HepG2 (cell line): ENCODE measurements at regions not wholly inside any gene's neighbourhood (a gene's known extent, or its start where the extent isn't known, plus 50 kb on each side); places are given as distances from the start of the nearest gene placed in this dataset.

Experiments used
- ATAC-seq: fragments of 200-7000 bp; cut with Tn5 transposase; 3 replicates; pipeline ENCODE4 v1.9.1; 2020; ENCODE audit warnings: mild to moderate bottlenecking, moderate library complexity
- BruUV-seq: library from RNA; stranded (reverse); fragments of 400-500 nt; replicated peaks from 2 replicates; lab custom pipeline; 2021; lab: Mats Ljungman, UMichigan
- CTCF ChIA-PET: fragments of 300-600 bp; formaldehyde crosslinking; extraction: SDS; loops from one replicate; lab custom pipeline; 2021; ENCODE audit warnings: low total read pairs, inconsistent platforms, low intra/inter-chr PET ratio; lab: Yijun Ruan, JAX
- POLR2A ChIA-PET: fragments of 350-600 bp; sonication (Branson Sonifier 250); formaldehyde crosslinking; loops from one replicate; lab custom pipeline; 2020; ENCODE audit warnings: antibody characterized with exemption, inconsistent platforms; lab: Yijun Ruan, JAX
- DNase-seq: peaks from one replicate; pipeline ENCODE4 v3.0.0-alpha.2; 2015; ENCODE audit warnings: low spot score
- FAIRE-seq: peaks from 3 replicates; lab custom pipeline; 2011; peaks lifted over from hg19 to GRCh38; lab: Jason Lieb, UNC
- H2AFZ ChIP-seq: one replicate; pipeline ENCODE4 v1.6.1; 2011; ENCODE audit warnings: low read length, inconsistent platforms
- H3K27ac ChIP-seq: fragments of 300-600 bp; 3 replicates; pipeline ENCODE4 v1.8.0; 2011; ENCODE audit warnings: mixed run types, mild to moderate bottlenecking, mixed read lengths, low read length, inconsistent platforms; ENCODE audit not compliant: insufficient read depth; ENCODE audit errors: extremely low read length
- H3K27me3 ChIP-seq, 2 experiments: fragments of 200-600 bp in 1 of 2; 2 replicates in 1 of 2; 3 replicates in 1 of 2; pipeline versions ENCODE4 v1.6.0 to v1.8.0; 2011; ENCODE audit warnings: low read length in 2 of 2, mild to moderate bottlenecking in 2 of 2, moderate library complexity in 2 of 2, inconsistent platforms in 1 of 2; ENCODE audit not compliant: insufficient read depth in 2 of 2, control insufficient read depth in 1 of 2
- H3K36me3 ChIP-seq, 2 experiments: fragments of 200-600 bp in 1 of 2; replicated peaks in 1 of 2; 2 replicates in 1 of 2; 3 replicates in 1 of 2; pipeline versions ENCODE4 v1.5.1 to v1.8.0; 2011; ENCODE audit warnings: low read length in 2 of 2, inconsistent platforms in 1 of 2; ENCODE audit not compliant: insufficient read depth in 2 of 2, control insufficient read depth in 1 of 2
- H3K4me1 ChIP-seq: 2 replicates; pipeline ENCODE4 v1.5.1; 2012; ENCODE audit warnings: low read length, inconsistent platforms; ENCODE audit not compliant: insufficient read depth
- H3K4me2 ChIP-seq: 2 replicates; pipeline ENCODE4 v1.6.0; 2011; ENCODE audit warnings: low read depth, low read length, inconsistent platforms
- H3K4me3 ChIP-seq, 3 experiments: fragments of 200-600 bp in 1 of 3; sonication (generic), shearing (Covaris generic) in 1 of 3; replicated peaks in 1 of 3; 2 replicates each; pipeline ENCODE4 v1.5.1; 2011 to 2016; ENCODE audit warnings: low read length in 3 of 3, inconsistent platforms in 2 of 3, low read depth in 2 of 3, mild to moderate bottlenecking in 2 of 3, control low read depth in 1 of 3, mixed read lengths in 1 of 3; ENCODE audit not compliant: insufficient read depth in 1 of 3
- H3K79me2 ChIP-seq: one replicate; pipeline ENCODE4 v1.6.1; 2011; ENCODE audit warnings: low read length, inconsistent platforms; ENCODE audit not compliant: insufficient read depth
- H3K9ac ChIP-seq: 2 replicates; pipeline ENCODE4 v1.6.0; 2011; ENCODE audit warnings: mild to moderate bottlenecking, low read depth, low read length, inconsistent platforms; ENCODE audit not compliant: insufficient read depth
- H3K9me3 ChIP-seq: 2 replicates; pipeline ENCODE4 v1.5.1; 2012; ENCODE audit warnings: mild to moderate bottlenecking, low read length
- H4K20me1 ChIP-seq: 2 replicates; pipeline ENCODE4 v1.6.0; 2011; ENCODE audit warnings: inconsistent platforms, mild to moderate bottlenecking, low read length, moderate library complexity; ENCODE audit not compliant: insufficient read depth
- ARNT2 ChIP-seq: sonication (generic); formaldehyde crosslinking; IDR thresholded peaks from 2 replicates; pipeline ENCODE4 v1.8.0; 2022; ENCODE audit warnings: mild to moderate bottlenecking, low read depth, missing genetic modification reagents, moderate library complexity
- ASH2L ChIP-seq: fragments of 300-600, 200-600 bp; sonication (generic); IDR thresholded peaks from 2 replicates; pipeline ENCODE4 v1.7.0; 2017; ENCODE audit warnings: low read depth, mild to moderate bottlenecking, moderate library complexity, mixed read lengths, low read length; ENCODE audit not compliant: insufficient read length
- CTCF ChIP-seq: sonication (generic); formaldehyde crosslinking; IDR thresholded peaks from 2 replicates; pipeline ENCODE4 v1.5.0; 2020; ENCODE audit warnings: mild to moderate bottlenecking, missing genetic modification reagents, moderate library complexity
- EEA1 ChIP-seq: sonication (generic); formaldehyde crosslinking; IDR thresholded peaks from 2 replicates; pipeline ENCODE4 v1.5.1; 2020; ENCODE audit warnings: mild to moderate bottlenecking, missing genetic modification reagents, borderline replicate concordance
- ERF ChIP-seq: IDR thresholded peaks from 2 replicates; pipeline ENCODE4 v1.6.1; 2018; ENCODE audit warnings: missing biosample characterization, missing genetic modification reagents
- HNRNPH1 ChIP-seq: fragments of 200-400 bp; formaldehyde crosslinking; optimal IDR thresholded peaks from 2 replicates; pipeline ENCODE3; 2017; ENCODE audit warnings: mild to moderate bottlenecking, low read depth, low read length
- MBD4 ChIP-seq: IDR thresholded peaks from 2 replicates; pipeline ENCODE4 v1.6.1; 2012; ENCODE audit warnings: low read length, inconsistent platforms, borderline replicate concordance
- STAG1 ChIP-seq: sonication (generic); formaldehyde crosslinking; IDR thresholded peaks from 2 replicates; pipeline ENCODE4 v1.4.0; 2020; ENCODE audit warnings: missing genetic modification reagents
- TEAD2 ChIP-seq: sonication (generic); formaldehyde crosslinking; IDR thresholded peaks from 2 replicates; pipeline ENCODE4 v1.9.0; 2021; ENCODE audit warnings: missing genetic modification reagents
- ZNF629 ChIP-seq: sonication (generic); formaldehyde crosslinking; conservative IDR thresholded peaks from 2 replicates; pipeline ENCODE4 v1.5.0; 2020; ENCODE audit warnings: missing genetic modification reagents
- ZSCAN31 ChIP-seq: sonication (generic); formaldehyde crosslinking; IDR thresholded peaks from 2 replicates; pipeline ENCODE4 v1.5.0; 2020; ENCODE audit warnings: low read depth, mild to moderate bottlenecking, missing genetic modification reagents
- WGBS: methylation state at CpG from one replicate; pipeline ENCODE4 v1.1.6; 2017; ENCODE audit warnings: low lambda C conversion rate; 5-methylcytosine and 5-hydroxymethylcytosine counted together
- in situ Hi-C: cut with HindIII; loops from 2 replicates; pipeline ENCODE4 v1.10.0; 2017; ENCODE audit warnings: low pct_unique_long_range_greater_than_20kb; ENCODE audit not compliant: extremely low pct_ligation_motif_present
- intact Hi-C: fragments of 100-400 bp; cut with micrococcal nuclease; formaldehyde crosslinking; loops from one replicate; pipeline ENCODE4 v1.10.0; 2022; ENCODE audit not compliant: unreplicated experiment
- TF ChIP-seq, protein P1 (sequence below): IDR thresholded peaks from 2 replicates; pipeline ENCODE4 v1.6.1; 2016; ENCODE audit warnings: mild to moderate bottlenecking

- intact Hi-C loops (no loop called here), in situ Hi-C loops (no loop called here)
- 93% methylated on average over 6 of the region's 6 CpGs for WGBS
- Histone ChIP-seq H3K4me3 (no peak overlapping the region), H4K20me1 (no peaks in the 10 kb centered on the region), H3K4me1 (peaks cover 25% of the 10 kb centered on the region), H3K27me3 (no peaks in the 10 kb centered on the region), H3K4me2 (no peak overlapping the region), H2AFZ (no peak overlapping the region), H3K27ac (no peak overlapping the region), H3K36me3 (peaks cover 1 to 18% of the 10 kb centered on the region in 2 experiments; a peak in 4 of 5 replicates), H3K79me2 (no peaks in the 10 kb centered on the region), H3K9me3 (no peaks in the 10 kb centered on the region), H3K9ac (no peak overlapping the region)
- ChIA-PET CTCF (no interaction called here), POLR2A (no interaction called here)
- TF ChIP-seq TEAD2 (no peak), HNRNPH1 (no peak), ZSCAN31 (CRISPR knock-in tag) (no peak), ZNF629 (CRISPR knock-in tag) (no peak), MBD4 (no peak), ERF (CRISPR knock-in tag) (no peak), EEA1 (CRISPR knock-in tag) (no peak)
- TF ChIP-seq, protein P1, sequence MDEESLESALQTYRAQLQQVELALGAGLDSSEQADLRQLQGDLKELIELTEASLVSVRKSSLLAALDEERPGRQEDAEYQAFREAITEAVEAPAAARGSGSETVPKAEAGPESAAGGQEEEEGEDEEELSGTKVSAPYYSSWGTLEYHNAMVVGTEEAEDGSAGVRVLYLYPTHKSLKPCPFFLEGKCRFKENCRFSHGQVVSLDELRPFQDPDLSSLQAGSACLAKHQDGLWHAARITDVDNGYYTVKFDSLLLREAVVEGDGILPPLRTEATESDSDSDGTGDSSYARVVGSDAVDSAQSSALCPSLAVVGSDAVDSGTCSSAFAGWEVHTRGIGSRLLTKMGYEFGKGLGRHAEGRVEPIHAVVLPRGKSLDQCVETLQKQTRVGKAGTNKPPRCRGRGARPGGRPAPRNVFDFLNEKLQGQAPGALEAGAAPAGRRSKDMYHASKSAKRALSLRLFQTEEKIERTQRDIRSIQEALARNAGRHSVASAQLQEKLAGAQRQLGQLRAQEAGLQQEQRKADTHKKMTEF (CRISPR knock-in tag), result no peak
- DNase-seq (no peak), FAIRE-seq (no peak), ATAC-seq (no peak)
- BruUV-seq, result no TSS peak
Observed at GRCh38 chr7:130958846-130959245, 224.8 kb upstream of the KLF14 start.

DNA sequence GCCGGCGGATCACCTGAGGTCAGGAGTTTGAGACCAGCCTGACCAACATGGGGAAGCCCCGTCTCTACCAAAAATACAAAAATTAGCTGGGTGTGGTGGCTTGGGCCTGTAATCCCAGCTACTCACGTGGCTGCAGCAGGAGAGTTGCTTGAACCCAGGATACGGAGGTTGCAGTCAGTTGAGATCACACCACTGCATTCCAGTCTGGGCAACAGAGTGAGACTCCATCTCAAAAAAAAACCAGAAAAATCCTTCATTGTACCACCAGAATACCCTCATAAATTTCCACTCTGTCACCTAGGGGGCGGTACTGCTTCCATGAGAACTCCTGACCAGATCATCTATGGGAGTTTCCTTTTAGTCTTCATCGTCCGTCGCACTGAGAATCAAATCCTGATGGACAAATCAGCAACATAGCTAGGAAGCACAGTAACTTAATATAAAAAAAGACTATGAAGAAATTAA, 225.8 kb upstream of the KLF14 start:
- Histone ChIP-seq H3K36me3 (peaks cover 0 to 22% of the 10 kb centered on the region in 2 experiments; a peak in 3 of 5 replicates), H3K9me3 (no peaks in the 10 kb centered on the region), H3K27me3 (no peaks in the 10 kb centered on the region), H3K9ac (no peak overlapping the region), H3K4me1 (peaks cover 24% of the 10 kb centered on the region), H2AFZ (no peak overlapping the region), H3K4me3 (no peak overlapping the region), H3K79me2 (peaks cover under 1% of the 10 kb centered on the region), H3K27ac (no peak overlapping the region), H4K20me1 (no peaks in the 10 kb centered on the region), H3K4me2 (no peak overlapping the region)
- ChIA-PET CTCF (no interaction called here), POLR2A (no interaction called here)
- DNase-seq, result peak; percentile 14
- WGBS, result 92% methylated on average over 9 of the region's 9 CpGs
- TF ChIP-seq CTCF (CRISPR knock-in tag), result peak; percentile 24; the same call in 1 of the 2 replicates
- no peak for TF ChIP-seq ASH2L
- 0 out of 2 replicates have a peak, but pooled peaks have one; percentile 6 for TF ChIP-seq STAG1 (CRISPR knock-in tag)
- TF ChIP-seq ARNT2 (CRISPR knock-in tag), result no peak
- FAIRE-seq, result no peak
- BruUV-seq, result no TSS peak
- intact Hi-C loops, result no loop called here
- in situ Hi-C loops, result no loop called here
- ATAC-seq, result no peak; the same call in 2 of the 3 replicates
